Esophagus muscularis mucosa (tissue), 4 donors: ENCODE measurements at regions not wholly inside any gene's neighbourhood (a gene's known extent, or its start where the extent isn't known, plus 50 kb on each side); places are given as distances from the start of the nearest gene placed in this dataset.

Source experiments
- DNase-seq: peaks from one replicate; pipeline ENCODE4 v3.0.0-alpha.2; 2017; ENCODE audit errors: extremely low spot score
- H3K27ac ChIP-seq, 4 donors: fragments of 200-600 bp; sonication (generic); replicated peaks in 1 of 4; 1 replicate in 3 of 4; 2 replicates in 1 of 4; pipeline ENCODE4 v1.5.1; 2016 to 2019; ENCODE audit warnings: mild to moderate bottlenecking in 1 of 4
- H3K27me3 ChIP-seq, 4 donors: fragments of 200-600 bp; sonication (generic); one replicate each; pipeline versions ENCODE4 v1.5.1 to v1.6.0; 2016 to 2019
- H3K36me3 ChIP-seq, 4 donors: fragments of 200-600 bp; sonication (generic); one replicate each; pipeline ENCODE4 v1.5.1; 2016 to 2019
- H3K4me1 ChIP-seq, 4 donors: fragments of 200-600 bp; sonication (generic); one replicate each; pipeline ENCODE4 v1.5.1; 2016 to 2019
- H3K4me3 ChIP-seq, 4 donors: fragments of 200-600 bp; sonication (generic); 1 replicate in 2 of 4; 2 replicates in 2 of 4; pipeline ENCODE4 v1.5.1; 2016 to 2019; ENCODE audit warnings: mild to moderate bottlenecking in 4 of 4, moderate library complexity in 1 of 4
- H3K9me3 ChIP-seq, 4 donors: fragments of 200-600 bp; sonication (generic); 1 replicate in 3 of 4; 2 replicates in 1 of 4; pipeline ENCODE4 v1.5.1; 2016 to 2019
- CTCF ChIP-seq, 3 experiments: fragments of 200-600 bp in 2 of 3; fragments of 450-650 bp in 1 of 3; sonication (generic) in 2 of 3; IDR thresholded peaks; one replicate each; pipeline ENCODE4 v1.5.1; 2017 to 2019; ENCODE audit warnings: antibody characterized with exemption in 3 of 3, mild to moderate bottlenecking in 2 of 3, moderate library complexity in 1 of 3
- EP300 ChIP-seq: sonication (generic); formaldehyde crosslinking; IDR thresholded peaks from one replicate; pipeline ENCODE4 v1.6.1; 2017; ENCODE audit warnings: antibody characterized with exemption
- POLR2A ChIP-seq: fragments of 450-650 bp; IDR thresholded peaks from one replicate; pipeline ENCODE4 v1.6.1; 2017; ENCODE audit warnings: antibody characterized with exemption, moderate library complexity, mild to moderate bottlenecking, low read depth
- POLR2AphosphoS5 ChIP-seq, 2 donors: sonication (generic); formaldehyde crosslinking; IDR thresholded peaks; one replicate each; pipeline ENCODE4 v1.6.1; 2017; ENCODE audit warnings: antibody characterized with exemption in 2 of 2
- WGBS: methylation state at CpG from one replicate; pipeline ENCODE4 v1.1.5; 2018; 5-methylcytosine and 5-hydroxymethylcytosine counted together
- intact Hi-C: fragments of 100-400 bp; cut with DNase I; formaldehyde crosslinking; loops from one replicate; pipeline ENCODE4 v1.15.1; 2023

GRCh38 chr13:31890946-31891345 is 140.6 kb upstream of the FRY start:
- no peak overlapping the region for H3K4me3 ChIP-seq
- TF ChIP-seq EP300 (no peak), POLR2A (no peak), POLR2AphosphoS5 (IDR thresholded peaks at IDR 0.05) (no peak), CTCF (IDR thresholded peaks at IDR 0.05) (no peak)
- peaks cover 6 to 49% (median 13%) of the 10 kb centered on the region in 4 donors for H3K4me1 ChIP-seq
- H3K36me3 ChIP-seq = no peaks in the 10 kb centered on the region
- H3K9me3 ChIP-seq = no peaks in the 10 kb centered on the region
- no peak overlapping the region for H3K27ac ChIP-seq
- no peak for DNase-seq
- intact Hi-C loops = no loop called here
- WGBS = 80% methylated on average over 5 of the region's 5 CpGs
- no peaks in the 10 kb centered on the region for H3K27me3 ChIP-seq

GRCh38 chr13:31891472-31891871 is 140.1 kb upstream of the FRY start:
- no peaks in the 10 kb centered on the region for H3K9me3 ChIP-seq
- TF ChIP-seq CTCF (IDR thresholded peaks at IDR 0.05) (no peak), POLR2A (no peak), POLR2AphosphoS5 (IDR thresholded peaks at IDR 0.05) (no peak), EP300 (no peak)
- peaks cover 5 to 49% (median 14%) of the 10 kb centered on the region in 4 donors for H3K4me1 ChIP-seq
- no peaks in the 10 kb centered on the region for H3K27me3 ChIP-seq
- no peaks in the 10 kb centered on the region for H3K36me3 ChIP-seq
- no peak for DNase-seq
- intact Hi-C loops = no loop called here
- 60% methylated on average over 2 of the region's 2 CpGs for WGBS
- no peak overlapping the region for H3K27ac ChIP-seq
- no peak overlapping the region for H3K4me3 ChIP-seq

GRCh38 chr13:31894931-31895330 is 136.6 kb upstream of the FRY start:
- H3K27me3 ChIP-seq = no peaks in the 10 kb centered on the region
- no peak overlapping the region for H3K27ac ChIP-seq
- H3K9me3 ChIP-seq = no peaks in the 10 kb centered on the region
- TF ChIP-seq CTCF (IDR thresholded peaks at IDR 0.05) = no peak
- no peak for TF ChIP-seq POLR2AphosphoS5 (IDR thresholded peaks at IDR 0.05)
- no peak for TF ChIP-seq EP300
- no peak overlapping the region for H3K4me3 ChIP-seq
- intact Hi-C loops = no loop called here
- WGBS = 88% methylated on average over 1 of the region's 1 CpG
- peaks cover 7 to 59% (median 15%) of the 10 kb centered on the region in 4 donors for H3K4me1 ChIP-seq
- no peaks in the 10 kb centered on the region for H3K36me3 ChIP-seq
- no peak for DNase-seq

- intact Hi-C loops = no loop called here
- DNase-seq = no peak
- no peak overlapping the region for H3K4me3 ChIP-seq
- no peaks in the 10 kb centered on the region for H3K9me3 ChIP-seq
- 90% methylated on average over 3 of the region's 3 CpGs for WGBS
- H3K4me1 ChIP-seq = peaks cover 7 to 59% (median 15%) of the 10 kb centered on the region in 4 donors
- TF ChIP-seq CTCF (IDR thresholded peaks at IDR 0.05) (no peak), EP300 (no peak)
- H3K27me3 ChIP-seq = no peaks in the 10 kb centered on the region
- H3K36me3 ChIP-seq = no peaks in the 10 kb centered on the region
- H3K27ac ChIP-seq = peak overlapping the region in 1 of 4 donors; percentile 13
These were observed 135.9 kb upstream of the FRY start for GRCh38 chr13:31895691-31896090.

- H3K4me3 ChIP-seq = no peak overlapping the region
- TF ChIP-seq CTCF (IDR thresholded peaks at IDR 0.05) (no peak), EP300 (no peak), POLR2A (no peak), POLR2AphosphoS5 (IDR thresholded peaks at IDR 0.05) (no peak)
- peaks cover 7 to 59% (median 14%) of the 10 kb centered on the region in 4 donors for H3K4me1 ChIP-seq
- 13% methylated on average over 2 of the region's 2 CpGs for WGBS
- H3K27me3 ChIP-seq = no peaks in the 10 kb centered on the region
- intact Hi-C loops = no loop called here
- no peaks in the 10 kb centered on the region for H3K36me3 ChIP-seq
- DNase-seq = no peak
- H3K27ac ChIP-seq = peak overlapping the region in 2 of 4 donors; percentile 10 to 13
- H3K9me3 ChIP-seq = no peaks in the 10 kb centered on the region
These were observed 135.1 kb upstream of the FRY start for GRCh38 chr13:31896427-31896826.
